Fibroblast of lung (primary cell): ENCODE measurements at regions not wholly inside any gene's neighbourhood (a gene's known extent, or its start where the extent isn't known, plus 50 kb on each side); places are given as distances from the start of the nearest gene placed in this dataset.

Source experiments
- DNase-seq, 2 donors: peaks; one replicate each; pipeline versions ENCODE4 v3.0.0 to v3.0.0-alpha.2; 2010; ENCODE audit warnings: low read depth in 2 of 2
- H2AFZ ChIP-seq: 2 replicates; pipeline ENCODE4 v1.5.1; 2012; ENCODE audit warnings: low read length, control low read depth, inconsistent platforms
- H3K27ac ChIP-seq: 2 replicates; pipeline ENCODE4 v1.5.1; 2011; ENCODE audit warnings: low read length, control low read depth; ENCODE audit not compliant: insufficient read depth
- H3K27me3 ChIP-seq: 2 replicates; pipeline ENCODE4 v1.5.1; 2011; ENCODE audit warnings: mild to moderate bottlenecking, low read length; ENCODE audit not compliant: control insufficient read depth, insufficient read depth
- H3K36me3 ChIP-seq: 2 replicates; pipeline ENCODE4 v1.5.1; 2011; ENCODE audit warnings: low read length; ENCODE audit not compliant: control insufficient read depth, insufficient read depth
- H3K4me1 ChIP-seq: 2 replicates; pipeline ENCODE4 v1.5.1; 2011; ENCODE audit warnings: low read length; ENCODE audit not compliant: control insufficient read depth, insufficient read depth; ENCODE audit errors: extremely low read depth
- H3K4me2 ChIP-seq: 2 replicates; pipeline ENCODE4 v1.5.1; 2011; ENCODE audit warnings: low read length, control low read depth; ENCODE audit not compliant: insufficient read depth; ENCODE audit errors: extremely low read depth
- H3K4me3 ChIP-seq, 4 experiments: fragments of 200-600 bp in 1 of 4; sonication (generic) in 1 of 4; replicated peaks in 1 of 4; 2 replicates each; pipeline ENCODE4 v1.5.1; 2011 to 2016; ENCODE audit warnings: low read length in 4 of 4, low read depth in 3 of 4, mild to moderate bottlenecking in 3 of 4, control low read depth in 2 of 4, inconsistent platforms in 1 of 4, mixed read lengths in 1 of 4; ENCODE audit not compliant: insufficient read depth in 1 of 4; ENCODE audit errors: control extremely low read depth in 1 of 4
- H3K79me2 ChIP-seq: 2 replicates; pipeline ENCODE4 v1.5.1; 2012; ENCODE audit warnings: mild to moderate bottlenecking, low read length, inconsistent platforms; ENCODE audit not compliant: control insufficient read depth, insufficient read depth
- H3K9ac ChIP-seq: 2 replicates; pipeline ENCODE4 v1.5.1; 2011; ENCODE audit warnings: mild to moderate bottlenecking, low read length, control low read depth; ENCODE audit not compliant: insufficient read depth
- H3K9me3 ChIP-seq: 2 replicates; pipeline ENCODE4 v1.5.1; 2012; ENCODE audit warnings: low read depth, low read length; ENCODE audit not compliant: control insufficient read depth, insufficient read depth
- H4K20me1 ChIP-seq: 2 replicates; pipeline ENCODE4 v1.5.1; 2011; ENCODE audit warnings: low read length; ENCODE audit not compliant: control insufficient read depth, insufficient read depth; ENCODE audit errors: extremely low read depth
- CTCF ChIP-seq, 2 donors: IDR thresholded peaks in 1 of 2; conservative IDR thresholded peaks in 1 of 2; 1 replicate in 1 of 2; 2 replicates in 1 of 2; pipeline ENCODE4 v1.5.1; 2011 to 2012; ENCODE audit warnings: low read length in 2 of 2, control low read depth in 1 of 2, inconsistent platforms in 1 of 2, low read depth in 1 of 2, mild to moderate bottlenecking in 1 of 2
- EZH2 ChIP-seq: IDR thresholded peaks from 2 replicates; pipeline ENCODE4 v1.5.1; 2012; ENCODE audit warnings: low read length, control low read depth, mild to moderate bottlenecking; ENCODE audit errors: missing control alignments

- Histone ChIP-seq H3K79me2 (no peaks in the 10 kb centered on the region), H3K4me3 (no peak overlapping the region), H3K27ac (no peak overlapping the region), H3K9me3 (no peaks in the 10 kb centered on the region), H4K20me1 (no peaks in the 10 kb centered on the region), H3K4me2 (no peak overlapping the region), H3K36me3 (no peaks in the 10 kb centered on the region), H2AFZ (no peak overlapping the region), H3K27me3 (no peaks in the 10 kb centered on the region), H3K4me1 (no peaks in the 10 kb centered on the region), H3K9ac (no peak overlapping the region)
- no peak for DNase-seq
- TF ChIP-seq CTCF (conservative IDR thresholded peaks at IDR 0.05 in 1 of 2, IDR thresholded peaks at IDR 0.05 in 1 of 2; ENCODE audit: low read depth in 1 of 2, low read length in 2 of 2), result no peak
- TF ChIP-seq EZH2, result no peak
These were observed 369.3 kb upstream of the ADARB2 start for GRCh38 chr10:2106641-2107040.

GRCh38 chr10:2099321-2099720 is 362.0 kb upstream of the ADARB2 start:
- no peak for DNase-seq
- Histone ChIP-seq H3K4me1 (no peaks in the 10 kb centered on the region), H3K79me2 (no peaks in the 10 kb centered on the region), H3K36me3 (no peaks in the 10 kb centered on the region), H3K27me3 (no peaks in the 10 kb centered on the region), H3K27ac (no peak overlapping the region), H4K20me1 (no peaks in the 10 kb centered on the region), H3K9me3 (no peaks in the 10 kb centered on the region), H3K9ac (no peak overlapping the region), H2AFZ (no peak overlapping the region), H3K4me2 (no peak overlapping the region), H3K4me3 (no peak overlapping the region)
- TF ChIP-seq CTCF (conservative IDR thresholded peaks at IDR 0.05 in 1 of 2, IDR thresholded peaks at IDR 0.05 in 1 of 2; ENCODE audit: low read depth in 1 of 2, low read length in 2 of 2), result no peak
- TF ChIP-seq EZH2, result no peak

- Histone ChIP-seq H3K27me3 (no peaks in the 10 kb centered on the region), H3K79me2 (no peaks in the 10 kb centered on the region), H4K20me1 (no peaks in the 10 kb centered on the region), H3K4me3 (no peak overlapping the region), H2AFZ (no peak overlapping the region), H3K36me3 (no peaks in the 10 kb centered on the region), H3K9me3 (no peaks in the 10 kb centered on the region), H3K4me2 (no peak overlapping the region), H3K27ac (no peak overlapping the region), H3K9ac (no peak overlapping the region), H3K4me1 (no peaks in the 10 kb centered on the region)
- no peak for DNase-seq
- TF ChIP-seq CTCF (conservative IDR thresholded peaks at IDR 0.05 in 1 of 2, IDR thresholded peaks at IDR 0.05 in 1 of 2; ENCODE audit: low read depth in 1 of 2, low read length in 2 of 2) (no peak), EZH2 (no peak)
These were observed 360.6 kb upstream of the ADARB2 start for GRCh38 chr10:2097937-2098336.
